ENCODE measurements at regions not wholly inside any gene's neighbourhood (a gene's known extent, or its start where the extent isn't known, plus 50 kb on each side); places are given as distances from the start of the nearest gene placed in this dataset.

- TF ChIP-seq PPARA (CRISPR knock-in tag; IDR thresholded peaks at IDR 0.05; ENCODE audit: borderline replicate concordance) (no peak), RARB (CRISPR knock-in tag; IDR thresholded peaks at IDR 0.05) (no peak)
These were observed 369.8 kb downstream of the SEMA3D start for GRCh38 chr7:84817016-84817415.
